HepG2 (cell line): ENCODE measurements at regions not wholly inside any gene's neighbourhood (a gene's known extent, or its start where the extent isn't known, plus 50 kb on each side); places are given as distances from the start of the nearest gene placed in this dataset.
A peak's percentile ranks its signal among the peaks of the same experiment; 100 is the strongest.

Experiments
- ATAC-seq: fragments of 200-7000 bp; cut with Tn5 transposase; 3 replicates; pipeline ENCODE4 v1.9.1; 2020; ENCODE audit warnings: mild to moderate bottlenecking, moderate library complexity
- BruUV-seq: library from RNA; stranded (reverse); fragments of 400-500 nt; replicated peaks from 2 replicates; lab custom pipeline; 2021; lab: Mats Ljungman, UMichigan
- CTCF ChIA-PET: fragments of 300-600 bp; formaldehyde crosslinking; extraction: SDS; loops from one replicate; lab custom pipeline; 2021; ENCODE audit warnings: low total read pairs, inconsistent platforms, low intra/inter-chr PET ratio; lab: Yijun Ruan, JAX
- POLR2A ChIA-PET: fragments of 350-600 bp; sonication (Branson Sonifier 250); formaldehyde crosslinking; loops from one replicate; lab custom pipeline; 2020; ENCODE audit warnings: antibody characterized with exemption, inconsistent platforms; lab: Yijun Ruan, JAX
- DNase-seq: peaks from one replicate; pipeline ENCODE4 v3.0.0-alpha.2; 2015; ENCODE audit warnings: low spot score
- FAIRE-seq: peaks from 3 replicates; lab custom pipeline; 2011; peaks lifted over from hg19 to GRCh38; lab: Jason Lieb, UNC
- H2AFZ ChIP-seq: one replicate; pipeline ENCODE4 v1.6.1; 2011; ENCODE audit warnings: low read length, inconsistent platforms
- H3K27ac ChIP-seq: fragments of 300-600 bp; 3 replicates; pipeline ENCODE4 v1.8.0; 2011; ENCODE audit warnings: mixed run types, mild to moderate bottlenecking, mixed read lengths, low read length, inconsistent platforms; ENCODE audit not compliant: insufficient read depth; ENCODE audit errors: extremely low read length
- H3K27me3 ChIP-seq, 2 experiments: fragments of 200-600 bp in 1 of 2; 2 replicates in 1 of 2; 3 replicates in 1 of 2; pipeline versions ENCODE4 v1.6.0 to v1.8.0; 2011; ENCODE audit warnings: low read length in 2 of 2, mild to moderate bottlenecking in 2 of 2, moderate library complexity in 2 of 2, inconsistent platforms in 1 of 2; ENCODE audit not compliant: insufficient read depth in 2 of 2, control insufficient read depth in 1 of 2
- H3K36me3 ChIP-seq, 2 experiments: fragments of 200-600 bp in 1 of 2; replicated peaks in 1 of 2; 2 replicates in 1 of 2; 3 replicates in 1 of 2; pipeline versions ENCODE4 v1.5.1 to v1.8.0; 2011; ENCODE audit warnings: low read length in 2 of 2, inconsistent platforms in 1 of 2; ENCODE audit not compliant: insufficient read depth in 2 of 2, control insufficient read depth in 1 of 2
- H3K4me1 ChIP-seq: 2 replicates; pipeline ENCODE4 v1.5.1; 2012; ENCODE audit warnings: low read length, inconsistent platforms; ENCODE audit not compliant: insufficient read depth
- H3K4me2 ChIP-seq: 2 replicates; pipeline ENCODE4 v1.6.0; 2011; ENCODE audit warnings: low read depth, low read length, inconsistent platforms
- H3K4me3 ChIP-seq, 3 experiments: fragments of 200-600 bp in 1 of 3; sonication (generic), shearing (Covaris generic) in 1 of 3; replicated peaks in 1 of 3; 2 replicates each; pipeline ENCODE4 v1.5.1; 2011 to 2016; ENCODE audit warnings: low read length in 3 of 3, inconsistent platforms in 2 of 3, low read depth in 2 of 3, mild to moderate bottlenecking in 2 of 3, control low read depth in 1 of 3, mixed read lengths in 1 of 3; ENCODE audit not compliant: insufficient read depth in 1 of 3
- H3K79me2 ChIP-seq: one replicate; pipeline ENCODE4 v1.6.1; 2011; ENCODE audit warnings: low read length, inconsistent platforms; ENCODE audit not compliant: insufficient read depth
- H3K9ac ChIP-seq: 2 replicates; pipeline ENCODE4 v1.6.0; 2011; ENCODE audit warnings: mild to moderate bottlenecking, low read depth, low read length, inconsistent platforms; ENCODE audit not compliant: insufficient read depth
- H3K9me3 ChIP-seq: 2 replicates; pipeline ENCODE4 v1.5.1; 2012; ENCODE audit warnings: mild to moderate bottlenecking, low read length
- H4K20me1 ChIP-seq: 2 replicates; pipeline ENCODE4 v1.6.0; 2011; ENCODE audit warnings: inconsistent platforms, mild to moderate bottlenecking, low read length, moderate library complexity; ENCODE audit not compliant: insufficient read depth
- ATF7 ChIP-seq, 2 experiments: fragments of 450-650 bp in 1 of 2; sonication (generic) in 1 of 2; formaldehyde crosslinking in 1 of 2; IDR thresholded peaks; 2 replicates each; pipeline versions ENCODE4 v1.4.0 to v1.6.1; 2016 to 2020; ENCODE audit warnings: antibody characterized with exemption in 1 of 2, mild to moderate bottlenecking in 1 of 2, missing genetic modification reagents in 1 of 2
- CAMTA2 ChIP-seq: sonication (generic); formaldehyde crosslinking; IDR thresholded peaks from 2 replicates; pipeline ENCODE4 v1.4.0; 2020; ENCODE audit warnings: mild to moderate bottlenecking, missing genetic modification reagents, borderline replicate concordance
- FOXP4 ChIP-seq: sonication (generic); formaldehyde crosslinking; IDR thresholded peaks from 2 replicates; pipeline ENCODE4 v1.4.0; 2020; ENCODE audit warnings: missing genetic modification reagents
- KLF11 ChIP-seq: IDR thresholded peaks from 2 replicates; pipeline ENCODE4 v1.6.1; 2016; ENCODE audit warnings: missing compliant biosample characterization
- KMT2A ChIP-seq: sonication (generic); formaldehyde crosslinking; IDR thresholded peaks from 2 replicates; pipeline ENCODE4 v1.4.0; 2020; ENCODE audit warnings: missing genetic modification reagents
- MTERF4 ChIP-seq: sonication (generic); formaldehyde crosslinking; IDR thresholded peaks from 2 replicates; pipeline ENCODE4 v1.8.0; 2023; ENCODE audit warnings: mild to moderate bottlenecking, missing genetic modification reagents
- PATZ1 ChIP-seq: sonication (generic); formaldehyde crosslinking; IDR thresholded peaks from 2 replicates; pipeline ENCODE4 v1.4.0; 2020; ENCODE audit warnings: missing genetic modification reagents
- RBFOX2 ChIP-seq: fragments of 200-400 bp; formaldehyde crosslinking; IDR thresholded peaks from 2 replicates; pipeline ENCODE4 v1.6.1; 2017; ENCODE audit warnings: low read depth, mild to moderate bottlenecking, low read length
- TFE3 ChIP-seq: IDR thresholded peaks from 2 replicates; pipeline ENCODE4 v1.6.1; 2016
- TRAFD1 ChIP-seq: sonication (generic); formaldehyde crosslinking; IDR thresholded peaks from 2 replicates; pipeline ENCODE4 v1.5.1; 2020; ENCODE audit warnings: missing genetic modification reagents, mild to moderate bottlenecking, borderline replicate concordance
- ZFP36 ChIP-seq: fragments of 150-350 bp; IDR thresholded peaks from 2 replicates; pipeline ENCODE4 v1.6.1; 2018; ENCODE audit warnings: borderline replicate concordance, low read length, low read depth; ENCODE audit not compliant: partially characterized antibody
- ZNF331 ChIP-seq: sonication (generic); formaldehyde crosslinking; IDR thresholded peaks from 2 replicates; pipeline ENCODE4 v1.4.0; 2020; ENCODE audit warnings: missing genetic modification reagents
- ZNF580 ChIP-seq: IDR thresholded peaks from 2 replicates; pipeline ENCODE4 v1.6.1; 2016; ENCODE audit warnings: low read depth, borderline replicate concordance
- WGBS: methylation state at CpG from one replicate; pipeline ENCODE4 v1.1.6; 2017; ENCODE audit warnings: low lambda C conversion rate; 5-methylcytosine and 5-hydroxymethylcytosine counted together
- in situ Hi-C: cut with HindIII; loops from 2 replicates; pipeline ENCODE4 v1.10.0; 2017; ENCODE audit warnings: low pct_unique_long_range_greater_than_20kb; ENCODE audit not compliant: extremely low pct_ligation_motif_present
- intact Hi-C: fragments of 100-400 bp; cut with micrococcal nuclease; formaldehyde crosslinking; loops from one replicate; pipeline ENCODE4 v1.10.0; 2022; ENCODE audit not compliant: unreplicated experiment

GRCh38 chr17:72587773-72588511 is 467.1 kb downstream of the SOX9 start:
- peaks cover 10% of the 10 kb centered on the region; the same call in 1 of the 2 replicates for H4K20me1 ChIP-seq
- CTCF ChIA-PET: interaction anchor here (1.8 kb wide), 1 partner anchor 28 kb away, joined by 7 read pairs; no protein-coding TSS in a partner anchor
- 41% methylated on average over 11 of the region's 11 CpGs for WGBS
- POLR2A ChIA-PET: interaction anchor here (1.0 to 4.4 kb wide), 12 partner anchors 8 to 467 kb away, joined by 3 to 44 read pairs (median 6); partner anchors contain the start of gene SOX9
- peak overlapping the region; percentile 93 to 99 (median 98) for H3K4me3 ChIP-seq
- peak overlapping the region; percentile 36 for H3K27ac ChIP-seq
- H3K9ac ChIP-seq: peak overlapping the region; percentile 66
- H2AFZ ChIP-seq: no peak overlapping the region
- H3K4me2 ChIP-seq: peak overlapping the region; percentile 90
- peaks cover 85% of the 10 kb centered on the region for H3K79me2 ChIP-seq
- ATAC-seq (peak; percentile 17), DNase-seq (peak; percentile 49), FAIRE-seq (no peak)
- no peaks in the 10 kb centered on the region for H3K9me3 ChIP-seq
- intact Hi-C loops (no loop called here), in situ Hi-C loops (no loop called here)
- 0 out of 5 replicates have a peak, but pooled peaks cover under 1 to 2% of the 10 kb centered on the region in 2 experiments for H3K36me3 ChIP-seq
- BruUV-seq: no TSS peak
- H3K4me1 ChIP-seq: peaks cover 34% of the 10 kb centered on the region
- H3K27me3 ChIP-seq: no peaks in the 10 kb centered on the region; a peak in 1 of 5 replicates
- peak; percentile 59; the same call in 1 of the 2 replicates for TF ChIP-seq ZNF580 (CRISPR knock-in tag)
- peak; percentile 1; the same call in 1 of the 2 replicates for TF ChIP-seq KMT2A (CRISPR knock-in tag)
- TF ChIP-seq RBFOX2: 0 out of 2 replicates have a peak, but pooled peaks have one; percentile 20
- no peak for TF ChIP-seq ATF7 (IDR thresholded peaks at IDR 0.05)
- TF ChIP-seq ATF7 (CRISPR knock-in tag; IDR thresholded peaks at IDR 0.05): no peak
- no peak for TF ChIP-seq CAMTA2 (CRISPR knock-in tag)
- no peak for TF ChIP-seq TRAFD1
- TF ChIP-seq PATZ1 (CRISPR knock-in tag): peak; percentile 31; the same call in 1 of the 2 replicates
- 0 out of 2 replicates have a peak, but pooled peaks have one; percentile 46 for TF ChIP-seq MTERF4
- 0 out of 2 replicates have a peak, but pooled peaks have one; percentile 37 for TF ChIP-seq ZNF331 (CRISPR knock-in tag)
- 0 out of 2 replicates have a peak, but pooled peaks have one; percentile 60 for TF ChIP-seq TFE3 (CRISPR knock-in tag)
- 0 out of 2 replicates have a peak, but pooled peaks have one; percentile 28 for TF ChIP-seq KLF11
- peak; percentile 7 for TF ChIP-seq ZFP36
- TF ChIP-seq FOXP4 (CRISPR knock-in tag): 0 out of 2 replicates have a peak, but pooled peaks have one; percentile 8
